ENCODE measurements at regions not wholly inside any gene's neighbourhood (a gene's known extent, or its start where the extent isn't known, plus 50 kb on each side); places are given as distances from the start of the nearest gene placed in this dataset.

DNA sequence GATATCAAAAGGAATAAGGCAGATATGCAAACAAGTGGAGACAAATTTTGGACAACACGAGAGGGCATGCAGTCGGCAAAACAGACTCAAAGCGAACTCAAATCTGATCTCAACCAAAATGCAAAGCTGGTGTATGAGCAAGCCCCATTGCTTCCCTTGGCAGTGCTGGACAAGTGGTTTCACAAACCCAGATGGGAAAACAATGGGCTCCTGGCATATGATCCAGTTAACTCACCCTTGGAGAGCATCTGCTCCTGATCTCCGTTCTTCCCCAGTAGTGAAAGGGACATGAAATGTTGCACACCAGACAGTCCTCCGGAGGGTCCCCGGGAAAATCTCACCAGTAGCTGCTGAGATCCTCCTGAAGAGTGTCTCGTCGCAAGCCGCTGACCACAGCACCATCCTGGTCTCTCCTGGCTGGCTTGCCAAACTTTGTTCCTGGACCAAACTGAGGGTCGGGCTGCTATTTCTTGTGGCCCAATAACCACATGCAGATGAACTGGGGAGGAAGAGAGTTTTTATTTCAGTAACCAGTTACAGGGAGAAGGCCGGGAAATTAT, 84.3 kb upstream of the THBS2 start:
- DNase-seq (ENCODE audit: low spot score): no peak
- TF ChIP-seq, protein P1, sequence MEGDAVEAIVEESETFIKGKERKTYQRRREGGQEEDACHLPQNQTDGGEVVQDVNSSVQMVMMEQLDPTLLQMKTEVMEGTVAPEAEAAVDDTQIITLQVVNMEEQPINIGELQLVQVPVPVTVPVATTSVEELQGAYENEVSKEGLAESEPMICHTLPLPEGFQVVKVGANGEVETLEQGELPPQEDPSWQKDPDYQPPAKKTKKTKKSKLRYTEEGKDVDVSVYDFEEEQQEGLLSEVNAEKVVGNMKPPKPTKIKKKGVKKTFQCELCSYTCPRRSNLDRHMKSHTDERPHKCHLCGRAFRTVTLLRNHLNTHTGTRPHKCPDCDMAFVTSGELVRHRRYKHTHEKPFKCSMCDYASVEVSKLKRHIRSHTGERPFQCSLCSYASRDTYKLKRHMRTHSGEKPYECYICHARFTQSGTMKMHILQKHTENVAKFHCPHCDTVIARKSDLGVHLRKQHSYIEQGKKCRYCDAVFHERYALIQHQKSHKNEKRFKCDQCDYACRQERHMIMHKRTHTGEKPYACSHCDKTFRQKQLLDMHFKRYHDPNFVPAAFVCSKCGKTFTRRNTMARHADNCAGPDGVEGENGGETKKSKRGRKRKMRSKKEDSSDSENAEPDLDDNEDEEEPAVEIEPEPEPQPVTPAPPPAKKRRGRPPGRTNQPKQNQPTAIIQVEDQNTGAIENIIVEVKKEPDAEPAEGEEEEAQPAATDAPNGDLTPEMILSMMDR (IDR thresholded peaks at IDR 0.05): no peak
- no peaks in the 10 kb centered on the region for H3K36me3 ChIP-seq
- no peaks in the 10 kb centered on the region for H3K4me1 ChIP-seq
- no peaks in the 10 kb centered on the region for H3K27me3 ChIP-seq
- no peak overlapping the region for H3K4me3 ChIP-seq
- H3K27ac ChIP-seq: no peak overlapping the region
- H3K9me3 ChIP-seq: no peaks in the 10 kb centered on the region

DNA sequence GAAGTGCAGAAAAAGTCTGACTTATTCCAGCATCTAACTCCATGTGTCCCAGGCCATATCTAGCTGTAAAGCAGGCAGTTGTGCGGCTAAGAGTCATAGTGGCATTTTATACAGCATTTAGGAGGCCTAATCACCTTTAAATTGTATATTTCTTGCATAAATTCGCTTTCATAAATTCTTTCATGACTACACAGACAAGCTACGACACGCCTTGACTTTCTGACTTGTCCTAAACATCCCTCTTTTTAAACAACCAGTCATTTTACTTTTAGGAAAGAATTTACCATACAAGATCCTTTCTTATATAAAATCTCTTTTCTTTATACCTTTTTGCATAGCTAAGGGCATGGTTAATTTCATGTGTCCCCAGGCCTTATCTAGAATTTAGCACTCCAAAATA, 81.7 kb upstream of the THBS2 start:
- no peaks in the 10 kb centered on the region for H3K9me3 ChIP-seq
- H3K4me3 ChIP-seq: no peak overlapping the region
- no peak for DNase-seq (ENCODE audit: low spot score)
- no peaks in the 10 kb centered on the region for H3K36me3 ChIP-seq
- TF ChIP-seq, protein P1 (IDR thresholded peaks at IDR 0.05): no peak
- no peaks in the 10 kb centered on the region for H3K4me1 ChIP-seq
- no peak overlapping the region for H3K27ac ChIP-seq
- H3K27me3 ChIP-seq: no peaks in the 10 kb centered on the region

DNA sequence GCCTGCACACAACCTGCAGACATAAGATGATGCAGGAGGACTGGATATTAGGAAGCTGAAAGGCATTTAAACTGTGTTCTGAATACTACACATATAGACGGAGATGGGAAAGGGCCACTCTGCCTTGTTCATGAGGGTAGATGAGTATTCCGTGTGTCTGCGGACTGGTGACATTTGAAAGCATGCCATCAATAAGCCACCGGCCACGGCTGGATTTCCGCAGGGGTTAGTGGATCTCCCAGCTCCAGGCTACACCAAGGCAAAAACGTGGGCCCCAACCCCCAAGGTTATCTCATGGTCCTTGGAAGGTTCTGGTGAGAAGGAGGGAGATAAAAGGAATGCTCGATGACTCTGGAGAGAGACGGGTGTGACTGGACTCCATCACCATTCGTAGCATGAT, 78.6 kb upstream of the THBS2 start:
- H3K4me3 ChIP-seq: no peak overlapping the region
- no peaks in the 10 kb centered on the region for H3K4me1 ChIP-seq
- no peaks in the 10 kb centered on the region for H3K36me3 ChIP-seq
- H3K27me3 ChIP-seq: no peaks in the 10 kb centered on the region
- TF ChIP-seq, protein P1 (IDR thresholded peaks at IDR 0.05): no peak
- no peak for DNase-seq (ENCODE audit: low spot score)
- H3K27ac ChIP-seq: no peak overlapping the region
- H3K9me3 ChIP-seq: peaks cover 0 to 8% of the 10 kb centered on the region in 2 donors

DNA sequence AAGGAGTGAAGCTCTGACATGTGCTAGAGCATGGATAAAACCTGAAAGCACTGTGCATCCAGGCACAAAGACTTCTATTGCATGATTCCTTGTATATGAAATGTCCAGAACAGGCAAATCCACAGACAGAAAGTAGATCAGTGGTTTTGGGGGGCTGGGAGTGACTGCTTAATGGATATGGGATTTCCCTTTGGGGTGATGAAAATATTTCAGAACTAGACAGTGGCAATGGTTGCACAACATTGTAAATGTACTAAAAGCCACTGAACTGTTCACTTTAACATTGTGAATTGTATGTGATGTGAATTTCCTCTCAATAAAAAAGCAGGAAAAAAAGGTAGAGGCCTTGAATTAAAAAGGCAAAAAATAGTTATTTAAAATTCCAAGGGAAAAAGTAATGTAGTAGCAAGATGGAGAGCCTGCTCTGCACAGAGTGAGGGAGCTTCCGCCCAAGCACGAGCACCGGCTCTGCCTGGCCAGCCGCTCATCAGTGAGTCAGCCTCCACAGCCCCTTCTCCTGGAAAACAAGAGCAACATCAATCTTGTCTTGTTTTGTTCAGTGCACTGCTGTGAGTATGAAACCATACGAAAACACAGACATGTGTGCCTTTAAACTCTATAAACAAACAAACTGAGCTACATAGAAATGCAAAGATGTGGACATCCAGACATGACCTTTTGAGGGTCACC, 74.6 kb upstream of the THBS2 start:
- H3K4me1 ChIP-seq: no peaks in the 10 kb centered on the region
- TF ChIP-seq, protein P1 (IDR thresholded peaks at IDR 0.05): no peak
- no peaks in the 10 kb centered on the region for H3K36me3 ChIP-seq
- no peak overlapping the region for H3K4me3 ChIP-seq
- DNase-seq (ENCODE audit: low spot score): no peak
- no peaks in the 10 kb centered on the region for H3K27me3 ChIP-seq
- peaks cover 0 to 8% of the 10 kb centered on the region in 2 donors for H3K9me3 ChIP-seq
- H3K27ac ChIP-seq: no peak overlapping the region

DNA sequence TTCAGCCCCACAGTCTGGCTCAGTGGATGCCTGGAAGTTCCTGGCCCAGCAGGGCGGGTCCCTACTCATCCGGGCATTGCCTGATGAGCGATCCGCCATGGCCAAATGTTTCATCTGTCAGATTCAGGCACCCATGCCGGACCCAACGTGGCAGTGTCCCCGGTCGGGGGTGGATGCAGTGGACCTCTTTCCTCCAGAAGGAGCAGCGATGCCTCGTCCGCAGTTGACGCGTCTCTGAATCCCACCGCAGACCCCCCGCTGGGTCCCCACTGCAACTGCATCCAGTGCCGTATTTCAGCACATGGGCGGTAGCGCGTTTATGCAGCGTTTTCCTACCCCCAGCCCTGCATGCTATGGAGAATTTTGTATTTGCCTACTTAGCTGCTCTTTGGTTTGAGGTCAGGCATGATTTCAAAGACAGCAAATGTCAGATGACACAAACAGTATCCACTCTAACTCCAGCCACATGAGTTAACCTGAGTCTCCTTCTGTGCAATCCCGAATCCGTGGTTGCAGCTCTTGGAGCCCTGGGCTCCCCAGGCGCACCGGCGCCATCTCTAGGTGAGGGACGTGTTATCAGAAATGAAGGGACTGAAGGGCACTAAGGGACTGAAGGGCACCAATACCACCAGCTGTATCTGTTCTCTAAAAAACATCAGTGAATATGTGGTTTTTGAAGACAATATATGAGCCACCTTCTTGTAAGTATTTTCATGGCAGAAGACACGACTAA, 72.6 kb upstream of the THBS2 start:
- Histone ChIP-seq H3K4me3 (no peak overlapping the region), H3K27ac (no peak overlapping the region), H3K27me3 (no peaks in the 10 kb centered on the region), H3K36me3 (no peaks in the 10 kb centered on the region), H3K4me1 (no peaks in the 10 kb centered on the region), H3K9me3 (peaks cover 0 to 8% of the 10 kb centered on the region in 2 donors)
- no peak for DNase-seq (ENCODE audit: low spot score)
- TF ChIP-seq, protein P1 (IDR thresholded peaks at IDR 0.05): peak in 1 of 2 donors; percentile 24
